HG03439 (cell line): ENCODE measurements at regions not wholly inside any gene's neighbourhood (a gene's known extent, or its start where the extent isn't known, plus 50 kb on each side); places are given as distances from the start of the nearest gene placed in this dataset.

Source experiments
- ATAC-seq: cut with Tn5 transposase; IDR thresholded peaks from one replicate; pipeline ENCODE4 v1.9.1; 2021; ENCODE audit warnings: mild to moderate bottlenecking, moderate library complexity; ENCODE audit not compliant: unreplicated experiment

GRCh38 chr7:31455844-31456243, 58.0 kb upstream of the ITPRID1 start:
- ATAC-seq: no peak

GRCh38 chr7:31456646-31457368, 57.1 kb upstream of the ITPRID1 start:
- no peak for ATAC-seq

GRCh38 chr7:31457551-31457950, 56.3 kb upstream of the ITPRID1 start:
- no peak for ATAC-seq

GRCh38 chr7:31458203-31458602, 55.7 kb upstream of the ITPRID1 start:
- no peak for ATAC-seq

- no peak for ATAC-seq
Observed at GRCh38 chr7:31462636-31463035, 51.3 kb upstream of the ITPRID1 start.
